ENCODE measurements at regions not wholly inside any gene's neighbourhood (a gene's known extent, or its start where the extent isn't known, plus 50 kb on each side); places are given as distances from the start of the nearest gene placed in this dataset.
A peak's percentile ranks its signal among the peaks of the same experiment; 100 is the strongest.

DNA sequence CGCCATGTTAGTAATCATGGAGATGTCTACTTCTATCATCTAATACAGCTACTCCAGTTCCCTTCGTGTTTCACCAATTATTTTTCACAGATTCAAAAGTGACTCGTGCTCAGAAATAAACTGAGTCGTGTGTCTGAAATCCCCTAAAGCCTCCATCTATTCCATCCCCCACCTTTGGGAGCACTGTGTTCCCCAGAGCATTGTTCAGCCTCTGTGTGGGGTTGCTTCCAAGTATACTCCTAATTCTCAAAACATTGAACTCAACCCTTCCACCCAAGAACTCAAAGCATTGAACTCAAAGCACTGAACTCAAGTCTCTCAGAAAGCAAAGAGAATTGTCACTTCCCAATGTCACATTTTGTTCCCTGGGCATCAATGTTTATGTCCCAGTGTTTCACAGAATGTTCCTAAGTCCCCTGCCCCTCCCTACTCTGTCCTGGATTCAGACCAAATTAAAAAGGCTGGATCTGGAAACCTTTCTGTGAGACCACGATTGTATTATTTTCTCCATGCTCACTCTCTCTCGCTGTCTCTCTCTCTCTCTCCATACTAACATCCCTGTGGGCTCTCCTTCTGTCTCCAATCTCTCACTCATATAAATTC lies 138.5 kb upstream of the QRFPR start:
- no peak for DNase-seq (ENCODE audit: low read depth)

DNA sequence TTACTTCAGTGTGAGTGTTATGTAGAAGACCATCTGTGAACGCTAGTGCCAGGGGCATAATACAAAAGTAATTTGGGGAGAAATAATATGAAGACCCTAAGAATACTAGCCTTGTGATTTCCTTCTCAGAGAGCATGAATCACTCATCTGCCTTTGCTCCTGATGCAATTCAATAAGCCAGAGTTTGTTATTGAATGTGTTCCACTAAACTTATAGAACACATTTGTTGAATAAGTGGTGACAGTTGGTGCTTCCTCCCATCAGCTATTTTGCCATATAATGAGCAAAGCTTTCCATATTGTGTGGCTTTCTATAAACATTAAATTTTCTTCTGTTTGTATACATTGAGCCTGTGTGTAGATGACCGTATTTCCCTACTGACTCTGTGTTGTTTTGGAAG lies 136.4 kb upstream of the QRFPR start:
- no peak for DNase-seq (ENCODE audit: low read depth)

DNA sequence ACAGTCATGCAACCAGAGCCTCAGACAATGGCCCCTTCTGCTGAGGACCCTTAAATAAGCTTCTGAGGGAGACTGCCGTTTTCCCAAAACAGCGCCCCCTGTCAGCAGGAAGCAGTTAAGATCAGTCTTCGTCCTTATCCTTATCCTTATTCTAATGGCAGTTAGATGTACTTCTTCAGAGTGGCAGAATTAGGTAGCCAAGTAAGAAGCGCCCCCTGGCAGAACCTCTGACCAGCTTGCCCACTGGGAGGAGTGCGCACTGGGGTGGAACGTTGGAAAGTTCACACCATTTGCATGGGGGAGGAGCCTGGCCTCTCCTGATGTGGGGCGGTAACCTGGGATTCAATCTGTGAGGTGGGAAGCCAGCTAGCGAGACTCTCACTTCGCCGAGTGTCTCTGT lies 133.6 kb upstream of the QRFPR start:
- no peak for DNase-seq (ENCODE audit: low read depth)

DNA sequence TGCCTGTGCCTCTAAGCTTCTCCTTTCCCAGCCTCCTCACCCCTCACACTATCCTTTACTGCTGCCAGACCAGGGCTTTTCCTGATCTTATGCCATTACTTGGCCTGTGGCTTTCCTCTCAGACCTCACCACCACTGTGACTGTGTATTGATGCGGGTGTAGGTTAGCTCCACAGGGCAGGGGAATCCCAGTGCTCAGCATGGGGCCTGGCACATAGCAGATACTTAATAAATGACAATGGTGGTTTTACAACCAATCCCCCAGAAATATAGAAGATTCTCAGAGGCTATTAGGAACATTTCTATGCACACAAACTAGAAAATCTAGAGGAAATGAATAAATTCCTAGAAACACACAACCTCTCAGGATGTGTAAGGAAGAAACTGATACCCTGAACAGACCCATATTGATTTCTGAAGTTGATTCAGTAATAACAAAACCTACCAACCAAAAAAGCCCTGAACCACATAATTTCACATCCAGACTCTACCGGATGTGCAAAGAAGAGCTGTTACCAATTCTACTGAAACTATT lies 129.6 kb upstream of the QRFPR start:
- no peak for DNase-seq (ENCODE audit: low read depth)

DNA sequence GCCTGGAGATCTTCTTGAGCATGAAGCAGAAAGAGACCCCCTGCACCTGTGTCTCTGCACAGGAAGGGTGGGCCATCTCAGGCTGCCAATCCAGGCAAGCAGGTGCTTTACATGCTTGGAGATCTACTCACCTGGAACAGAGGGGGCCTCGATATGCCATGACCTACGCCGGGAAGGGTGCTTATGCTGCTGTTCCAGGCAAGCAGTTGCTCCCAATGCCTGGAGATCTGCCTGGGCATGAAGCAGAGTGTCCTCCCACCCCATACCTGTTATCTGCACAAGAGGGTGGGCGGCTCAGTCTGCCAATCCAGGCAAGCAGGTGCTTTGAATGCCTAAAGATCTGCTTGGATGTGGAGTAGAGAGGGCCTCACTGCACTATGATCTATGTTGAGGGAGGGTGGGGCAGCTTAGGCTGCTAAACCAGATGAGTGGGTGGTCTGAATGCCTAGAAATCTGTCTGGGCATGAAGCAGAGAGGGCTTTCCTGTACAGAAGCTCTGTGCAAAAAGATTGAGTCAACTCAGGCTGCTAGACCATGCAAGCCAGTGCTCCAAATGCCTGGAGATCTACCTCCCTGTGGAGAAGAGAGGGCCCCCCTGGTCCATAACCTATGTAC lies 104.5 kb upstream of the QRFPR start:
- DNase-seq (ENCODE audit: low read depth) = no peak

DNA sequence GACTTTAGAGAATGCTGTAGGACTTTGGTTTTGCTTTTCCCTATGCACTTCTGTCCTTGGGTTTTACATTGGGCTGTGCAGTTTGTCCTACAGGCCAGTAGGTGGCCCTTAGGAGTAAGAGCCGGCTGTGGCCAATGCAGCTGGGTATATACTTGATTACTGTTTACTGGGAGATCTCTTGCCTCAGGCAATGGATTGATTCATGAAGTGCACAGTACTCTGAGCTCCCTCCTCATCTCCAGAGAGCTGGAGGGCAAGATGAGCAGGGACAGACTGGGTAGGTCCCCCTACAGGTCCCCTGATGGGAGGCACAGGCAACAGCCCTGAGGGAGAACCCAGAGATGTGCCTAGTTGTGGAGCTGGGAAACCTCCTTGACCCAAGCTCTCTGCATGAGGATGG lies 103.8 kb upstream of the QRFPR start:
- peak; percentile 59 for DNase-seq (ENCODE audit: low read depth)

DNA sequence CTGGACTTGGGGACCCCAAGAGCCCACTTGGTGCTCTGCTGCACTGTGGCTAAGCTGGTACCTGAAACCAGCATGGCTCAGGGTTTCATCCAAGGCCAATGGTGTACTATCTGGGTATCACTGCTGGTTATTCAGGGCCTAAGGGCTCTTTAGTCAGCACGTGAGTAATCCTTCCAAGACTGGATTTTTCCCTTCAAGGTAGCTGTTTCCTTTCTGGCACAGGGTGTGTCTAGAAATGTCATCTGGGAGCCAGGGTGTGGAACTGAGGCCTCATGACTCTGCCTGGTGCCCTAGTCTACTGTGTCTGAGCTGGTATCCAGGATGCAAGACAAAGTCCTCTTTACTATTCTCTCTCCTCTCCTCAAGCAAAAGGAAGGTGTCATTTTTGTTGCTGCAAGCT lies 99.0 kb upstream of the QRFPR start:
- DNase-seq (ENCODE audit: low read depth) = no peak

DNA sequence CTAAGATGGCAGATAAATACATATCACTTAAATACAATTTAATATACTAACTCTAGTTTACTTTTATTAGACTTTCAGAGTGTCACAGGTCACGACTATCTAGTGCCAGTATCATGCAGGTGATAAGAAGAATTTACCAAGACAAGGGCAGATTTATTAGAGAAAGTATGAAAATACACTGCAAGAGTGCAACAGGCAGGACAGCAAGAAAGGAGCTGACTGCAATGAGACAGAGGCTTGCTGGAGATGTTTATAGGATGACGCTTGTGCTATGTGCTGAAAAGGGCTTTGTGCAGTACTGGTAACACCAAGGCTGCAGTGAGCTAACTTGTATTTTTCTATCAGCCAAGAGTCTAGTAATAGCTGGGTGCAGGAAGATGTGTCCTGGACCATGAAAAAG lies 96.7 kb upstream of the QRFPR start:
- DNase-seq (ENCODE audit: low read depth) = no peak

DNA sequence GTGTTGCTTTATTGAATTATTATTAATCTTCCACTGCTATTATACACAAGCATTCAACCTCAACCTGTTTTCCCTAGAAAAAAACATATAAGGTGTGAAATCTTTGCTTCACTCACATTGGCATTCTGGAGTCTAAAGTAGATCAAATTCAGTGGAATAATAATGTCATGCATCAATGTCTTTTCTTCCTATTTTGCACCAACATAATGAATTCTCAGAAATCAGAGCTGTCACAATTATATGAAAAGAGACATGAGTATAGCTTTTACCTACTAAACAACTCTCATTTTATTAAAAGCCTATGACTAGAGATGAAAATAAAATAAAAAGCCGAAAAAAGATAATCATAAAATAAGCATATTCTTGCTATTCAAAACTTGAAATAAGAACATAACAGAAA lies 96.3 kb upstream of the QRFPR start:
- no peak for DNase-seq (ENCODE audit: low read depth)

DNA sequence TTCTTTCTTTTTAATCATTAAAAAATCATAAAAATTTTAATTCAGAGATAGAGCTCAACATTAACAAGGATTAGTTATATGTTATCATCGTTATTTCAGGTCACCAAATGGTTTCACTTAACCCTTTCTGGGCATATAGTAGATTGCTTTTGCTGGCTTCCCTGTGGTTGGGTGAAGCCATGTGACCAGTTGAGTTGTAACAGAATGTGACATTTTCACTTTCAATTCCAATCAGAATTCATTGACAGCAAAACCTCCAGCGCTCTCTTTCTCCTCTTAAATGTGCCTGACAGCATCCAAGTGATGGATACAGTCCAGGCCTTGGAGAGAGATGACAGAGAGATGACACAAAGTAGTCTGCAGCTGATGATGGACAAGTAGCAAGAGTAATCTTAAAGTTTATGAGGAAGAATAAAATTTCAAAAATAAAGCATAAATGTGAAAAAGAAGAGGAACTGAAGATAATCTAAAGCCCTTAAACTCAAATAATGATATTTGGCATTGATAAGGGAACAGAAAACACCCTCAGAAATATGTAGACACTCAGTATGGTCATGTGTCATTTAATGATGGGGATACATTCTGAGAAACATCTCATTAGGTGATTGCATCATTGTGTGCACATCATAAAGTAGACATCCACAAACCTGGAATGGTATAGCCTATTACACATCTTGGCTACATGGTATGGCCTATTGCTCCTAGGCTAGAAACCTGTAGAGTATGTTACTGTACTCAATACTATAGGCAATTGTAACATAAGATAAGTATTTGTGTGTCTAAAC lies 92.3 kb upstream of the QRFPR start:
- no peak for DNase-seq (ENCODE audit: low read depth)

DNA sequence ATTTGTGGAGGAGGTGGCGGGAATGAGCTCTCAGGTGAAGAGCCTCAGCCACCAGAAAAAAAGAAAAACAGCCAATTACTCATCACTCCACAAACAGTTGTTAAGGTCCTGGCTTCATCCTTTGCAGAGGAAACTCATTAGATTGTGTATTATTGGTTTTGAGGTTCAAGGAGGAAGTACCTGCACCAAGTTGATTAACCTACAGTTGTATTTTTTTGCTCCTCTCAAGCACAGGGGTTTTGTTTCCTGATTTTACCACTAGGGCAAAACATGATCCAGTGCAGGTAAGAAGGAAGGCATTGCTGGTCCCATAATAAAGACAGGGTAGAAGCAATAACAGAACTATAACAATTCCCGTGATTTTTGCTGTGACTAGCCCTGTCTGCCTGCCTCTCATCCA lies 84.0 kb upstream of the QRFPR start:
- no peak for DNase-seq (ENCODE audit: low read depth)

DNA sequence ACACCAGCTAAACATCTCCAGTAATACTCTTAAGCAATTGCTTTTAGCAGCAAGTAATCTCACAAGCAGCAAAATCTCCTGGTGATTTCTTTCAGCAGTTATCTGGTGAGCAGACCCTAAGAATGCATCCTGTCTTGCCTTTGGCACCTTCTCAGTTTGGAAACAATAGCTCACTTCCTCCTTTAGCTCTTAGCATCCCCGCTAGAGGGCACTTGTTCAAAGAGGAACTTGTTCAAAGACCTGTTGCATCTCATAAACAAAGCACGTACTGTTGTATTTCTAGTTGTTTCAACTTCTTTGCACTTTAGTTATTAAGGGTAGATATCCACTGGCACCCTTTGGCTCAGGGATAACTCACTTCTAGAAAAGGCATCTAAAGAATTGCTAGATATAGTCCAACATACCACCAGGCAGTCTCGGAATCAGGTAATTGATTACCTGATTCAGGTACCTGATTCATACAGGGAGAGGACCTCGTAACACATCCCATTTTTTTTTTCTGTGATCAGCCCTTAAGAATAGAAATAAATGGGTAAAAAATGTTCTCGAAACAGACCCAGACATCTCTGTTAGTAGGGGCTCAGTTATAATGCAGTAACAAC lies 81.9 kb upstream of the QRFPR start:
- DNase-seq (ENCODE audit: low read depth) = peak; percentile 61

DNA sequence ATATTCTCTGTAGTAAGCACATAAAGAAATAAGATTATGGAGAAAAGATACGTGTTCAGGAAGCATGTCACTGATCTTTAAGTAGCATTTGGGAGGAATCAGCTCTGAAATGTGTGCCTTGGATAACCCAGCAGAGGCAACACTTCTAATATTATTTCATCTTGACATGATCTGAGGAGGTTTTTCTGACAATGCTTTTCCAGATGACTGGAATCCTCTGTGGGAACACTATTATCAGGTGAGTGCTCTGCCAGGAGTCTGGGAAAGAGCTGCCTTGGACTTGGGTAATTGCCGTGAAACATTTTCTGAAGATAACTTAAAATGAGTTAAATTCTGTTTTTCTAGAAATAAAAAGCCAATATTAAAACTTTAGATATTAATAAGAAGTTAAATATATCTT lies 78.2 kb upstream of the QRFPR start:
- no peak for DNase-seq (ENCODE audit: low read depth)

DNA sequence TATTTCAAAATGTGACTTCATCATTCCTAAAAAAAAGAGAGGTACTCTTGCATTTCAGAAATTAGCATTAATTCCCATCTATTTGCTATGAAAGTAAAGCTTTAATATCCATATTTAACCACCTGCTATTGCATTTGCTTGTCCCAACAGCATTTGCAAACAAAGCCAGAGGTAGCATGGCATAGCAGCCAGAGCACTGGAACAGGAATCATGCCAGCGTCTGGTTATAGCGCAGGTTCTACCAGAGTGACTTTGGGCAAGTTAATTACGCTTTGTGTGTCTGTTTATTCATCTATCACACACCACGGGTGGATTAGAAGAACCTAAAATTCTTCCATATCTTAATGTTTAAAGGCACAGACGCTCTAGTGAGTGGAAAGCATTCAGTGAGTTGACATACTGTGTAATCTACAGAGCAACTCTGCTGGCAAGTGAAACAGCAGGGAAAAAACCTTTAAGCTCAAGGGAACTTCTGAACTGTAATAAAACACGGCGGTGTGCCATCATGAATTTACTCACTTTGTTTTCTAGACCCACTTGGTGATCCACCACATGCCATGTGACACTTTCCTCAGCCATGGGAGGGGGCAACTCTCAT lies 76.6 kb upstream of the QRFPR start:
- DNase-seq (ENCODE audit: low read depth) = no peak

DNA sequence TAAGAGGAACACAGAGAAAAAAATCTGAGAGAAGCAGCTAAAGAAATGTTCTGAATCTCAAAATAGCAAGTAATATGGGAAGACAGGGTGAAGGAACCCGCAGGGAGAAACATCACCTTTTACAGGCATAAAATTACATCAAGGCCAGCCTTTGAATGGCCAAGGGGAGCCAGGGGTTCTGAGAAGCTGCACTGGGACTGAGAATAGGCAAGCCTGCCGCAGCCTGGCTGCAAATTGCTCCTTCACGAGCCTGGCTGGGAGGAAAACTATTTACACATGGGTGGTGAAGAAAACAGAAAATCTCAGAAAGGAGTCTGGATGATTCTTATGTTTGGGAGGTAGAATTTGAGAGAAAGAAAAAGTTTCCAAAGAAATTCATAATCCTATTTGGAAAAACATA lies 74.5 kb upstream of the QRFPR start:
- DNase-seq (ENCODE audit: low read depth) = no peak

DNA sequence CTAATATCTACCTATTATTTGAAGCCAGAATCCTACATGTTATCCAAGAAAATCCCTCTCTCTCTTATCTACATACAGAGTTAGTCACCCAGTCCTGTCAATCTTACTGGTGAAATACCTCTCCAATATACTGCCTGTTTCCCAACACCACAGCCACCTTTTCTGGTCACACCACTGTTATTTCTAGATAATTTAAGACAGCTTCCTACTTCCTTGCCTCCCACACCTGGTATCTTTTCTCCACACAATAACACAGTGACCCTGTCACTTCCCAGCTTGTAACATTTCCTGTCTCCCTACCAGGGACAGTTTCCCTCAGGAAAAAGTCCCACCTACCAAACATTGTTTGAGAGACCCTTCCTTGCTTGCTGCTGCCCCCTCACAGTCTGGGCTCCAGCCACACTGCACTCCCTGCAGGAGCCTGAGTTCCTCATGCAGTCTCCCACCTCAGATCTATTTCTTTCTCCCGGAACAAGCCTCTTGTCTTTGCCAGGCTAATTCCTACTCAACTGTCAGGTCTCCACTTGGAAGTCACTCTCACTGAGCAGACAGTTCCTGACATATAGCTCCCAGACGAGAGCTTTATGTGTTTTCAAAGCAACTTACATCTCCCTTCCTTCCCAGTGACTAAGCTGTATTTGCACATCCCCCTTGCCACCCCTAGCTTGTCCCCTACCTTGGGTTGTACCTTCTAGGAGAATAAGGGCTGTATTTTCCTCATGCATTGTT lies 73.6 kb upstream of the QRFPR start:
- no peak for DNase-seq (ENCODE audit: low read depth)

DNA sequence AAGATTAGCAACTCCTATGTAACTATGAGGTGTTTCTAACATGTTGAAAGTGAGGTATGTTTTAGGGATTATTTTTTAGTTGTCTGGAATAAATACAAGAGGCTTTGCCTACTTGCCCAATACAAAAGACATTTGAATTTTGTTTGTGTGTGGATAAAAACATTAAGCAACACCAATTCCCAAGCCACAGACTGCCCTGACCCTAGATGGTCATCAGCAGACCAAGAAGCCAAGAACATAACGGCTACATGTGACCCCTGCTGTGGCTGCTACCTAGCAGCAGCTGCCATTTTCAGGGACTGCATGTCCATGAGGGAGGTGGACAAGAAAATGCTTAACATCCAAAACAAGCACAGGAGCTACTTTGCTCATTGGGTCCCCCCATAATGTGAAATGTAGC lies 70.5 kb upstream of the QRFPR start:
- no peak for DNase-seq (ENCODE audit: low read depth)

DNA sequence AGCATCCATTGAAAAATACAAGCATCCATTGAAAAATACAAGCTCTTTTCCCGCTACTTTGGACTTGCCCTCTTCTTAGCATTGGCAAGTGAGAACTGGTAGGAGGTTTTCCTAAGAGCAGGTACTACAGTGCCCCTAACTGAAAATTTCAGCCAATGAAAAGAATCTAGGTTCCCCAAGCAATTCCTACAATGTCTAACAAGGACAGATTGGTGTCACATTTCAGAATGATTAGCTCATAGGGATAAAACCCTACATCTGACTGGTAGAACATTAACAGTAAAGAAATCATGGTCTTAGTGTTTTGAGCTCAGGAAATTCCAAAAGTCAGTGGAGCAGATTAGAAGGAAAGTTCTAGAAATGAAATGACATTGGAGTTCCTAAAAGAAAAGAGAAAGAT lies 68.6 kb upstream of the QRFPR start:
- DNase-seq (ENCODE audit: low read depth) = no peak

DNA sequence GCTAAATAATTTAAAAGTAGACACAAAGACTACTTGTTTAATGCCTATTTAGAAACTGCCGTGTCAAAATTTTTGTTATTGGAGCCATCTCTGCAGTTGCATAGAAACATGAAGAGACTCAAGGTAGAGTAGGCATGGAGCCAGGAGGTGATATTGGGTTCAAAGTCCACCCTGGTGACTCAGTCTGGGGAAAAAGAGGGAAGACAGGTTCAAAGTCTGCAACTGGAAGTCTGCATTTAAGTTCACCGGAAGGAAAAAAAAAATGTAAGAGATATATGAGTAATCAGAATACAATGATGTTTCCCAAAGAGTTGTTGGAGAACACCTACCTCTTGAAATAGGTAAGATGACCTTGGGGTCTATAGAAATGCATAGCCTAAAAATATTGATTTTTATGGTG lies 67.4 kb upstream of the QRFPR start:
- DNase-seq (ENCODE audit: low read depth) = no peak

DNA sequence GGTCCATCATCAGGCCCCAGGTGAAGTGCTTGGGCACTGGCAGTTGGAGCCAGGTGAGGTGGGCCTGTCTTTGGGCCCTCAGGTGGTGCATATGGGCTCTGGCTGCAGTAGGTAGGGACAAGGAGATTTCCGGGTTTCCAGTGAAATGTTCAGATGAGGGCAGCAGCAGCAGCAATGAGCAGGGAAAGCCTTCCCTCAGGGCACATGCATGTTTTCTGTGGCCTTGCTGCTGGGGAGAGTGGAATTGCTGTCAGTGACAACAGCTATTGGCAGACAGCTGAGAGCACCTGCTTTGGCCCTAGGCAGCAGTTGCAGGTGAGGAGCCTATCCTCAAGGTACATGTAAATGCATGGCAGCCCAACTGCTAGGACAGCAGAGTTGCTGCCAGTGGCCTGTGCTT lies 58.9 kb upstream of the QRFPR start:
- no peak for DNase-seq (ENCODE audit: low read depth)
